Neural progenitor cell (in vitro differentiated cells): ENCODE measurements at regions not wholly inside any gene's neighbourhood (a gene's known extent, or its start where the extent isn't known, plus 50 kb on each side); places are given as distances from the start of the nearest gene placed in this dataset.

Experiments
- DNase-seq: peaks from one replicate; pipeline ENCODE4 v3.0.0-alpha.2; 2016; ENCODE audit warnings: low spot score
- H2AFZ ChIP-seq: fragments of 200-600 bp; sonication (generic); replicated peaks from 2 replicates; pipeline ENCODE4 v1.6.1; 2016; ENCODE audit warnings: antibody characterized with exemption
- H3F3A ChIP-seq: fragments of 200-600 bp; sonication (generic); 2 replicates; pipeline ENCODE4 v1.6.1; 2016; ENCODE audit warnings: antibody characterized with exemption, low read depth
- H3K27ac ChIP-seq: fragments of 200-600 bp; sonication (generic); 2 replicates; pipeline ENCODE4 v1.5.1; 2016; ENCODE audit warnings: mild to moderate bottlenecking
- H3K27me3 ChIP-seq: fragments of 200-600 bp; sonication (generic); 2 replicates; pipeline ENCODE4 v1.6.1; 2016; ENCODE audit warnings: mild to moderate bottlenecking, moderate library complexity
- H3K36me3 ChIP-seq: fragments of 200-600 bp; sonication (generic); 2 replicates; pipeline ENCODE4 v1.5.1; 2016
- H3K4me1 ChIP-seq: fragments of 200-600 bp; sonication (generic); 2 replicates; pipeline ENCODE4 v1.6.1; 2016; ENCODE audit warnings: mixed run types
- H3K4me2 ChIP-seq: fragments of 200-600 bp; sonication (generic); 2 replicates; pipeline ENCODE4 v1.6.1; 2016
- H3K4me3 ChIP-seq: fragments of 200-600 bp; sonication (generic); 2 replicates; pipeline ENCODE4 v1.5.1; 2016
- H3K79me2 ChIP-seq: fragments of 200-600 bp; sonication (generic); 2 replicates; pipeline ENCODE4 v1.6.1; 2016; ENCODE audit warnings: low read depth
- H3K9ac ChIP-seq: fragments of 200-600 bp; sonication (generic); 2 replicates; pipeline ENCODE4 v1.6.1; 2016
- H3K9me3 ChIP-seq: fragments of 200-600 bp; sonication (generic); 2 replicates; pipeline ENCODE4 v1.5.1; 2016; ENCODE audit warnings: low read depth
- H4K20me1 ChIP-seq: fragments of 200-600 bp; sonication (generic); 2 replicates; pipeline ENCODE4 v1.6.1; 2016; ENCODE audit warnings: low read depth
- H3K27ac Mint-ChIP-seq: 3 replicates; pipeline ENCODE4 v1.8.0; 2021; ENCODE audit warnings: mixed read lengths
- H3K27me3 Mint-ChIP-seq: 2 replicates; pipeline ENCODE4 v1.8.0; 2022; ENCODE audit warnings: low read depth, mild to moderate bottlenecking, inconsistent platforms, moderate library complexity, mixed read lengths; ENCODE audit not compliant: insufficient read depth
- H3K36me3 Mint-ChIP-seq: 3 replicates; pipeline ENCODE4 v1.8.0; 2021; ENCODE audit warnings: mixed read lengths
- H3K4me1 Mint-ChIP-seq: 3 replicates; pipeline ENCODE4 v1.8.0; 2021; ENCODE audit warnings: mixed read lengths
- H3K4me3 Mint-ChIP-seq: 3 replicates; pipeline ENCODE4 v1.8.0; 2021; ENCODE audit warnings: mild to moderate bottlenecking, moderate library complexity, mixed read lengths
- H3K9me3 Mint-ChIP-seq: 3 replicates; pipeline ENCODE4 v1.8.0; 2020; ENCODE audit warnings: mixed read lengths
- EZH2 ChIP-seq: fragments of 200-600 bp; sonication (generic); IDR thresholded peaks from 2 replicates; pipeline ENCODE4 v1.6.1; 2017; ENCODE audit warnings: antibody characterized with exemption, mild to moderate bottlenecking, moderate library complexity
- EZH2phosphoT487 ChIP-seq: fragments of 200-600 bp; sonication (generic); IDR thresholded peaks from 2 replicates; pipeline ENCODE4 v1.6.1; 2017; ENCODE audit warnings: antibody characterized with exemption
- TF ChIP-seq, protein P1 (sequence below): fragments of 200-600 bp; sonication (generic); IDR thresholded peaks from 2 replicates; pipeline ENCODE4 v1.5.1; 2017; ENCODE audit warnings: antibody characterized with exemption, mild to moderate bottlenecking

DNA sequence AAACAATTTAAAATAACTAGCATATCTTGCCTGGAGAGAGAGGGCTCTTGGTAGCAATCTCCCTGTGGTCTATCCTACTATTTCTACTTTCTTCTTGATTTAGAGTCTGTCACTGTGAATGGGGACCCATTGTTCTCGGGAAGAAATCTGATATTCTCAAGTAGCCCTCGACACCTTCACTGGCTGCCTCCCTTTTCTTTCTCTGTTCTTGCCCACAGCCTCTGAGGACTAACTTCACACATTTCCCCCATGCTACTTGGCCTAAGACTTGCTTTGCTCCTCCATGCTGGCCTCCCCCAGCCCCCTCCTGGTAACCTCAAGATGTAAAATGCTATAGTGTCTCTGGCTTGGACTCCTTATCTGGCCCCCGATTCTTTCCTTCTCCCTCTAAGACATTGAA is 58.8 kb upstream of the NT5C1B start:
- no peak overlapping the region for H3K27ac Mint-ChIP-seq
- no peaks in the 10 kb centered on the region for H4K20me1 ChIP-seq
- no peak overlapping the region for H3K27ac ChIP-seq
- no peaks in the 10 kb centered on the region for H3K4me1 ChIP-seq
- no peak overlapping the region for H3K4me3 ChIP-seq
- no peak overlapping the region for H3K9ac ChIP-seq
- peaks cover 4% of the 10 kb centered on the region for H3K4me1 Mint-ChIP-seq
- no peak for DNase-seq
- no peaks in the 10 kb centered on the region for H3F3A ChIP-seq
- H3K9me3 Mint-ChIP-seq: no peaks in the 10 kb centered on the region
- H3K36me3 Mint-ChIP-seq: no peaks in the 10 kb centered on the region
- no peak overlapping the region for H2AFZ ChIP-seq
- no peaks in the 10 kb centered on the region for H3K79me2 ChIP-seq
- H3K27me3 Mint-ChIP-seq: no peaks in the 10 kb centered on the region
- H3K4me2 ChIP-seq: no peak overlapping the region
- no peaks in the 10 kb centered on the region for H3K9me3 ChIP-seq
- H3K36me3 ChIP-seq: no peaks in the 10 kb centered on the region
- H3K4me3 Mint-ChIP-seq: no peak overlapping the region
- H3K27me3 ChIP-seq: no peaks in the 10 kb centered on the region
- TF ChIP-seq EZH2phosphoT487 (no peak), EZH2 (no peak)
- TF ChIP-seq, protein P1, sequence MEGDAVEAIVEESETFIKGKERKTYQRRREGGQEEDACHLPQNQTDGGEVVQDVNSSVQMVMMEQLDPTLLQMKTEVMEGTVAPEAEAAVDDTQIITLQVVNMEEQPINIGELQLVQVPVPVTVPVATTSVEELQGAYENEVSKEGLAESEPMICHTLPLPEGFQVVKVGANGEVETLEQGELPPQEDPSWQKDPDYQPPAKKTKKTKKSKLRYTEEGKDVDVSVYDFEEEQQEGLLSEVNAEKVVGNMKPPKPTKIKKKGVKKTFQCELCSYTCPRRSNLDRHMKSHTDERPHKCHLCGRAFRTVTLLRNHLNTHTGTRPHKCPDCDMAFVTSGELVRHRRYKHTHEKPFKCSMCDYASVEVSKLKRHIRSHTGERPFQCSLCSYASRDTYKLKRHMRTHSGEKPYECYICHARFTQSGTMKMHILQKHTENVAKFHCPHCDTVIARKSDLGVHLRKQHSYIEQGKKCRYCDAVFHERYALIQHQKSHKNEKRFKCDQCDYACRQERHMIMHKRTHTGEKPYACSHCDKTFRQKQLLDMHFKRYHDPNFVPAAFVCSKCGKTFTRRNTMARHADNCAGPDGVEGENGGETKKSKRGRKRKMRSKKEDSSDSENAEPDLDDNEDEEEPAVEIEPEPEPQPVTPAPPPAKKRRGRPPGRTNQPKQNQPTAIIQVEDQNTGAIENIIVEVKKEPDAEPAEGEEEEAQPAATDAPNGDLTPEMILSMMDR: no peak

DNA sequence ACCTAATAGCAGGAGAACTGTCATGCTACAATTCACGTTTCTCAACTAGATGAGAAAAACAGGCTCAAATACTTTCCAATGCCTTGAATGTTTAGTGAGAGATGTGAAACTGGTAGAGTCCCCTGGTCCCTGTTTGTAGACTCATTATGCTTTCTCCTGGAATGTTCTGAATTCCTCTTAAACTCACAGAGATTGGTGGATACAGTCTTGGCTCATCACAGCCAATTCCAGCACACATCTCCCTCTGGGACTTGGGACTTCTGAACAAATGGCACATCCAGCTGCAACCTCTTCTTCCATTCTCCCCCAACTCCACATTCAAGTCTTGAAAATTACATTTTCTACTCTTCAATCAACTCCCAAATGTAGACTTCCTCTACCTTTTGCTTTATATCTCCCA is 58.4 kb upstream of the NT5C1B start:
- H3K9me3 ChIP-seq: no peaks in the 10 kb centered on the region
- peaks cover 3% of the 10 kb centered on the region for H3K4me1 Mint-ChIP-seq
- no peak overlapping the region for H3K27ac ChIP-seq
- H3K4me3 Mint-ChIP-seq: no peak overlapping the region
- H4K20me1 ChIP-seq: no peaks in the 10 kb centered on the region
- TF ChIP-seq EZH2 (no peak), EZH2phosphoT487 (no peak)
- TF ChIP-seq, protein P1: no peak
- H3K27me3 ChIP-seq: no peaks in the 10 kb centered on the region
- H3K4me3 ChIP-seq: no peak overlapping the region
- no peak overlapping the region for H2AFZ ChIP-seq
- no peaks in the 10 kb centered on the region for H3F3A ChIP-seq
- H3K36me3 ChIP-seq: no peaks in the 10 kb centered on the region
- no peaks in the 10 kb centered on the region for H3K4me1 ChIP-seq
- no peak overlapping the region for H3K9ac ChIP-seq
- no peak overlapping the region for H3K4me2 ChIP-seq
- no peaks in the 10 kb centered on the region for H3K36me3 Mint-ChIP-seq
- no peak for DNase-seq
- no peaks in the 10 kb centered on the region for H3K27me3 Mint-ChIP-seq
- H3K27ac Mint-ChIP-seq: no peak overlapping the region
- no peaks in the 10 kb centered on the region for H3K9me3 Mint-ChIP-seq
- no peaks in the 10 kb centered on the region for H3K79me2 ChIP-seq

DNA sequence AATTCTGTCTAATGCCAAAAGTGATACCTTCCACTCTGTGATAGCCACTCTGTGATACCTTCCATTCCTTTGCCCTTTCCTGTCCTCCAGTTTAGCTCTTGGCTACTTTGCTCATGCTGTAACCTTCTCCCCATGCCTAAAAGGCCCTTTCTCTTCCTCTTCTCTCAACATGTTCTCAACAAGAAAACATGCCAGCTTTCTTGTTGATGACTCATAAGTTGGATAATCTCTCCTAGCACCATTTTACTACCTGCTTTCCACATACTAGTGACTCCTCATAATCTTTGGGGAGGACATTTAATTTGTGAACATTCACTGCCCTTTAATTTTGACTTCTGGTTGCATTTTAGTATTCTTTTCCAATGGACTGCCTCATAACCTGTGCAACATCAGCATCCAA is 55.9 kb upstream of the NT5C1B start:
- H3K27ac Mint-ChIP-seq: no peak overlapping the region
- no peaks in the 10 kb centered on the region for H3K9me3 Mint-ChIP-seq
- Histone ChIP-seq H3K4me1 (no peaks in the 10 kb centered on the region), H3K4me2 (no peak overlapping the region), H3K27ac (no peak overlapping the region), H3K79me2 (no peaks in the 10 kb centered on the region), H3K9ac (no peak overlapping the region), H3K4me3 (no peak overlapping the region), H3F3A (no peaks in the 10 kb centered on the region), H3K27me3 (no peaks in the 10 kb centered on the region), H3K36me3 (no peaks in the 10 kb centered on the region), H3K9me3 (no peaks in the 10 kb centered on the region), H4K20me1 (no peaks in the 10 kb centered on the region), H2AFZ (no peak overlapping the region)
- H3K27me3 Mint-ChIP-seq: no peaks in the 10 kb centered on the region
- H3K4me1 Mint-ChIP-seq: no peaks in the 10 kb centered on the region
- no peaks in the 10 kb centered on the region for H3K36me3 Mint-ChIP-seq
- no peak overlapping the region for H3K4me3 Mint-ChIP-seq
- DNase-seq: no peak
- TF ChIP-seq, protein P1: no peak
- TF ChIP-seq EZH2phosphoT487: no peak
- no peak for TF ChIP-seq EZH2

DNA sequence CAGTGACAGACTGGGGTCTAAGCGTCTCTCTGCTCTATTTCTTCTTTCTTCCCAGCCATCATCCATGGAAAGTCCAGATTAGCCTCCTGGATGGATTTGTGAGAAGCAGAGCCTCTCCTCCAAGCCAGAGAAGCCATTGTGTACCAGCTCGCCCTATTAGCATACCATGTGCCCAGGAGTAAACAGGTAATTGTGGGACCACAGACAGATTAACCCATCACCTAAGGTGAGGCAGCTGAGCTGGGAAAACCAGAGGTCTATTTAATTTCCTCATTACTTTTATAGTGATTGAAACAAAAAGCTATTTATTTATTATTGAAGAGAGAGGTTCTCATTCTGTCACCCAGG is 54.7 kb upstream of the NT5C1B start:
- no peak overlapping the region for H3K9ac ChIP-seq
- DNase-seq: no peak
- no peaks in the 10 kb centered on the region for H3K9me3 ChIP-seq
- H3K4me2 ChIP-seq: no peak overlapping the region
- H3K36me3 ChIP-seq: no peaks in the 10 kb centered on the region
- H3K27me3 ChIP-seq: no peaks in the 10 kb centered on the region
- no peaks in the 10 kb centered on the region for H3K4me1 ChIP-seq
- H2AFZ ChIP-seq: no peak overlapping the region
- H3K27ac ChIP-seq: no peak overlapping the region
- no peaks in the 10 kb centered on the region for H3F3A ChIP-seq
- no peaks in the 10 kb centered on the region for H3K36me3 Mint-ChIP-seq
- H3K4me3 Mint-ChIP-seq: no peak overlapping the region
- no peaks in the 10 kb centered on the region for H3K9me3 Mint-ChIP-seq
- H3K27me3 Mint-ChIP-seq: no peaks in the 10 kb centered on the region
- TF ChIP-seq EZH2phosphoT487: no peak
- no peak for TF ChIP-seq EZH2
- TF ChIP-seq, protein P1: no peak
- H3K79me2 ChIP-seq: no peaks in the 10 kb centered on the region
- H4K20me1 ChIP-seq: no peaks in the 10 kb centered on the region
- H3K4me1 Mint-ChIP-seq: no peaks in the 10 kb centered on the region
- no peak overlapping the region for H3K4me3 ChIP-seq
- no peak overlapping the region for H3K27ac Mint-ChIP-seq
